IPS-18a (cell line): ENCODE measurements at regions not wholly inside any gene's neighbourhood (a gene's known extent, or its start where the extent isn't known, plus 50 kb on each side); places are given as distances from the start of the nearest gene placed in this dataset.

Experiments
- H3K27ac ChIP-seq: one replicate; pipeline ENCODE4 v1.5.1; 2013; ENCODE audit warnings: low read length
- H3K27me3 ChIP-seq: one replicate; pipeline ENCODE4 v1.6.1; 2013; ENCODE audit warnings: mild to moderate bottlenecking, low read length; ENCODE audit not compliant: control insufficient read depth, insufficient read depth
- H3K36me3 ChIP-seq: one replicate; pipeline ENCODE4 v1.6.1; 2013; ENCODE audit warnings: low read depth, low read length; ENCODE audit not compliant: control insufficient read depth
- H3K4me1 ChIP-seq: one replicate; pipeline ENCODE4 v1.6.1; 2013; ENCODE audit warnings: low read depth, low read length; ENCODE audit not compliant: control insufficient read depth
- H3K4me3 ChIP-seq: one replicate; pipeline ENCODE4 v1.5.1; 2013; ENCODE audit warnings: low read length
- H3K9ac ChIP-seq: one replicate; pipeline ENCODE4 v1.6.1; 2013; ENCODE audit warnings: mild to moderate bottlenecking, low read length, moderate library complexity
- H3K9me3 ChIP-seq: one replicate; pipeline ENCODE4 v1.6.1; 2013; ENCODE audit warnings: low read depth, low read length; ENCODE audit not compliant: control insufficient read depth

DNA sequence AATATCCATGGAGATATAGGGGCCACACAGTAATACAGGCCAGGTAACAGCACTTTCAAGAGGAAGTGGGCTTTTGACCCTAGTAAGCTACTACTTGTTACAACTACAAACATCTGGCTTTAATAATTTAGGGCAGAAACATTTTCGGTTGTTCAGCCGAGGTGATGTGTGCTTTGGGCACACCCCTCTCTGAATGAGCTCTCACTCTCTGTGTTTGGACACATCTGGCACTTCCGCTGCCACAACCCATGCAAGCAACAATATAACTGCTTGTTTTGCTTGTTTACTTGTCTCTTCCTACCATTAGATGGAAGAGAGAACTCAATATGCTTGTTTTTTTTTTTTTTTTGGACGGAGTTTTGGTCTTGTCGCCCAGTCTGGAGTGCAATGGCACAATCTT lies 277.2 kb downstream of the HS3ST1 start:
- H3K36me3 ChIP-seq = no peaks in the 10 kb centered on the region
- H3K9ac ChIP-seq = no peak overlapping the region
- no peak overlapping the region for H3K4me3 ChIP-seq
- H3K27ac ChIP-seq = no peak overlapping the region
- no peaks in the 10 kb centered on the region for H3K9me3 ChIP-seq
- H3K4me1 ChIP-seq = peaks cover 28% of the 10 kb centered on the region
- H3K27me3 ChIP-seq = no peaks in the 10 kb centered on the region

DNA sequence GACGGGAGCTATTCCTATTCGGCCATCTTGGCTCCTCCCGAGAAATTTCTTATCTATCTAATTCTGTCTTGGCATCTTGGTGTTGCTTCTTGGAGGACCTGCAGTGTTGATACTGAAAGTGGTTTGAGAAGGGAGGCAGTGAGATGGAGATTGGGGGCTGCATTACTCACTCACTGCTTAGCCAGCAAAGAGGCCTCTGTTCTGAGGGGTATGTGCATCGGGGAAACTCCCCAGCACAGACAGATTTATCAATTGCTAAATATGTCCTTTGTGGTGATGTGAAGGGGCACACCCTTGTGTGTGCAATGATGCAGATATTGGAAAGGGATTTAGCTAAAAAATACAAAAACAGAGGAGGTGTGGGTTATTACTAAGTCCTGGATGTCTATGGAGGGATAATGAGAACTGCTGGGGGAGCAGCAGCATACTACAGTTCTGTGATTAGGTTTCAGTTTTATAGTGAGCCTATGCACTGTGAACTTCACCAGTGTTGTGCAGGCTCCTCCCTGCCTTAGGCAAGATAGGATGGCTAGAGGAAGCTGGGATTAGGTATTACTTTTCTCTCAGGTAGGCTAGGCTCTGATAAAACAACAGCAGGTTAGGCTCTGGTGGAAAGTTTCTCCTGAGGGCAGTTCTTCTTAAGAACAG lies 279.0 kb downstream of the HS3ST1 start:
- Histone ChIP-seq H3K4me1 (peaks cover 13% of the 10 kb centered on the region), H3K27ac (peak overlapping the region; percentile 30), H3K4me3 (peak overlapping the region; percentile 42), H3K9me3 (no peaks in the 10 kb centered on the region), H3K27me3 (no peaks in the 10 kb centered on the region), H3K36me3 (no peaks in the 10 kb centered on the region), H3K9ac (peak overlapping the region; percentile 50)

DNA sequence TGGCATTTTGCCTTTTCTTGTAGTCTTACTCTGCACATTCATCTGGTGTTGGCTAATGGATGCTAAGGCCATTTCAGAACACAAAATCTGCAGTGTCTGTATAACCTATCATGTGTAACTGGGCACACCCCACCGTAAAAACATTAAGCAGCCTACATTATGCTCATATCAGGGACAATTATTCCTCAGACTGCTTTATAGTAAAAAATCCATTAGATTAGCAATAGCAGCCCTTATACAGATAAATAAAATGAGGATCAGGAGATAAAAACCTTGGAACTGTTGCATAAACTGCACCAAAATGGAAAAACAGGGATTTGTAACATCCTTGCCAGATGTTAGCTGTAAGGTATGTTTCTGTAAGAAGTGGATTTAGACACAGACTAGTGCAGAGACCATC lies 288.8 kb downstream of the HS3ST1 start:
- no peaks in the 10 kb centered on the region for H3K9me3 ChIP-seq
- H3K4me1 ChIP-seq = no peaks in the 10 kb centered on the region
- no peak overlapping the region for H3K4me3 ChIP-seq
- no peaks in the 10 kb centered on the region for H3K27me3 ChIP-seq
- no peak overlapping the region for H3K27ac ChIP-seq
- no peak overlapping the region for H3K9ac ChIP-seq
- no peaks in the 10 kb centered on the region for H3K36me3 ChIP-seq

DNA sequence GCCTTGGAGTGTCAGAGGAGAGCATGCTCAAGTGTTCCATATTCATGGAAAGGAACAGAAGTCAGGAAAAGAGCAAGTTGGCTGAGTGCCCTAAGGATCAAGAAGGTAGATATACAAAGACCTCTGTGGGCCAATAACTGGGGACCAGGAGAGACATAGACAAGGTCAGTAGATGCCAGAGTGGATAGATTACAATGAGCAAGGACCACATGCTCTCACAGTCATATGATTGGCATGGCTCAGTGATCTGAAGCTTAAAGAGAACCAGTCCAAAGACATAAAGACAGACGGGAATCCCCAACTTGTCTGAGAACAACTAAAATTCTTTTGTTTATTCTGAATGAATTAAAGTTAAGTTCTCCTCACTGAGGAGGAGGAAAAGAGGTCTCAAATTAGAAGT lies 289.7 kb downstream of the HS3ST1 start:
- no peaks in the 10 kb centered on the region for H3K27me3 ChIP-seq
- H3K36me3 ChIP-seq = no peaks in the 10 kb centered on the region
- H3K4me1 ChIP-seq = no peaks in the 10 kb centered on the region
- no peak overlapping the region for H3K27ac ChIP-seq
- no peaks in the 10 kb centered on the region for H3K9me3 ChIP-seq
- H3K4me3 ChIP-seq = no peak overlapping the region
- H3K9ac ChIP-seq = no peak overlapping the region

DNA sequence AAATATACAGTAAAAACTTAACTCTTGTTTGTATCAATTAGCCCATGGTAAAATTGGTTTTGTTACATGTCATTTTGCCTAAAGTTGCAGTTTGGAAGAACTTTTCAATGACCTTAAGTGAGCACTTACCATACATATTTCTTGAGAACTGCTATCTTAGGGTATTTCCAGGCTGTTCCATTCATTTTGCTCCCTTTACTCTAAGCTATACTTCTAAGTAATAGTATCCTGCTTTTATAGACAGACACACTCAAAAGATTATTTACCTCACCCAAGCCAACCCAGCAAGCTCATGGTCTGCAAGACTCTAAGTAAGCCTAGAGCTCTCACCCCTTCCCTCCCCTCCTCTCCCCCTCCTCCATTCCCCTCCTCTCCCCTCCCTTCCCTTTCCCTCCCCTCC lies 294.0 kb downstream of the HS3ST1 start:
- Histone ChIP-seq H3K27ac (no peak overlapping the region), H3K27me3 (no peaks in the 10 kb centered on the region), H3K9me3 (no peaks in the 10 kb centered on the region), H3K9ac (no peak overlapping the region), H3K36me3 (no peaks in the 10 kb centered on the region), H3K4me1 (no peaks in the 10 kb centered on the region), H3K4me3 (no peak overlapping the region)

DNA sequence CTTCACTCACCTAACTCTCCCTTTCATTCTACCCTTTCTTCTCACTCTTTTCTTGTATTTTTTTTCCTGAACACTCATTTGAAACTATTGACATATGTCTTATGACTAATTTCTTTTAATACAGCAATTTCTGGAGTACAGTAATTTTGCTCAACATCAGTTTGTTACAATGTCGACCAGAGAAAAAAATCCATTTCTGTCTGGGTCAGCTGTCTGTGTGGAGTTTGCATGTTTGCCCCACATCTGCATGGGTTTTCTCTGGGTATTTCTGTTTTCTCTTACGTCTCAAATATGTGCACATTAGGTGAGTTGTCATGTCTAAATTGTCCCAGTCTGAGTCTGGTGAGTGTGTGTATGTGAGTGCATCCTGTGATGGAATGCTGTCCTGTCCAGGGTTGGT lies 294.8 kb downstream of the HS3ST1 start:
- Histone ChIP-seq H3K27ac (no peak overlapping the region), H3K4me1 (no peaks in the 10 kb centered on the region), H3K27me3 (no peaks in the 10 kb centered on the region), H3K9me3 (no peaks in the 10 kb centered on the region), H3K9ac (no peak overlapping the region), H3K4me3 (no peak overlapping the region), H3K36me3 (no peaks in the 10 kb centered on the region)

DNA sequence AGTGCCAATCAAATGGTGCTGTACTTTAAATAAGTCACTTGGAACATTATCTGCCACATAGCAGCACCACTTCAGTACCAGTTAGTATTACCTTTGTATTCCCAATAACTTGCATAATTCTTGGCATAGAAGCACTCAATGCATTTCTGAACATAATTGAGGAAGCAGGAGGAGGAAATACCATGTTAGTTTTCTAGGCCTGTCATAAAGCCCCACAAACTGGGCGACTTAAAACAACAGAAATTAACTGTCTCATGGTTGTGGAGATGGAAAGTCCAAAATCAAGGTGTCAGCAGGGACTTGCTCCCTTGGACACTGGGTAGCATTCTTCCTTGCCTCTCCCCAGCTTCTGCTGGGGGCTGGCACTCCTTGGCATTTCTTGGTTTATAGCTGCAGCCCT lies 296.2 kb downstream of the HS3ST1 start:
- no peak overlapping the region for H3K4me3 ChIP-seq
- no peaks in the 10 kb centered on the region for H3K9me3 ChIP-seq
- no peak overlapping the region for H3K27ac ChIP-seq
- no peaks in the 10 kb centered on the region for H3K4me1 ChIP-seq
- H3K27me3 ChIP-seq = no peaks in the 10 kb centered on the region
- no peaks in the 10 kb centered on the region for H3K36me3 ChIP-seq
- H3K9ac ChIP-seq = no peak overlapping the region

DNA sequence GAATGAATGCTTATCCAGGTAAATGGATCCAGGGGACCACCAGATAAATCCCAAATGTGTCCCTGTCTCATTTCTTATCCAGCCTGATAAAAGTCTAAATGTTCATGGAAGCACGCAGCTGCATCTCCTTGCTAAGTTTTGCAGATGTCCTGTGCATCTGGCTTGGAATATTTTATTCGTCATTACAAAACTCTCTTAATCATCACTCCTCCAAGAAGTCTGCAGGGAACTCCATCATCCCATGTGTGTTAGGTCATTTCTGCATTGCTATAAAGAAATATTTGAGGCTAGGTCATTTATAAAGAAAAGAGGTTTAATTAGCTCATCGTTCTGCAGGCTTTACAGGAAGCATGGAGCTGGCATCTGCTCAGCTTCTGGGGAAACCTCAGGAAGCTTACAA lies 297.2 kb downstream of the HS3ST1 start:
- Histone ChIP-seq H3K27ac (no peak overlapping the region), H3K9me3 (no peaks in the 10 kb centered on the region), H3K36me3 (no peaks in the 10 kb centered on the region), H3K27me3 (no peaks in the 10 kb centered on the region), H3K4me1 (no peaks in the 10 kb centered on the region), H3K4me3 (no peak overlapping the region), H3K9ac (no peak overlapping the region)

DNA sequence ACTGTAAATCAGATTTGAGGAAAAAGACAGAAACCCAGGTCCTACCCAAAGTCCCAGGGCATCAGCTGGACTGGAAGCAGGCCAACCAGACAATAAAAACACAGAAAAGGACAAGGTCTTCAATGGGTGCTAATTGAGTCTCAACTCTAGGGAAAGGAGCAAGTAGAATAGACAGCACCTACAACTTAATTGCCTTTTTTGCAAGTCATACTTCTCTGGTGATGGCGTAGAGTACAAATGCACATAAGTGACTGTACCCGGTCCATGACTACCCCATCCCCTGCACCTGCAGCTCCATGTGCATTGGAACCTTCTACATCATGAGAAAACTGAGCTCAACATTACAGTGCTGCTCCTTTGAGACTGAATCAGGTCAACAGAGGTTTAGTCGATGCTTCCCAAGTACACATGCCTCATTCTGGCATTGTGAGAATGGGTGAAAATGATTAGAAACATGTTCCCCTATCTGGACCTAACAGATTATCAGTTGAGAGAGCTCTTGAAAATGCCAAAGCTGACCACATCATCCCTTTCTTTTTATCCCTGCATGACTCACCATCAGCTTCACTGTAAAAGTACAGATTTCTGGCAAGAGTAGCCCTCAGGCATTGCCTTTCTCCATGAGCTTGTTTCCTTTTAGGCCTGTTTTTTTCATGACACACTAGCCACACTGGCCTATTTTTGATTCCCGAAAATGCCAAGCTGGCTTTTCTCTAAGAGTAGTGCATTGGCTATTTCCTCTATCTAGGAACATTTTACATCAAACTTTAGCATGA lies 298.3 kb downstream of the HS3ST1 start:
- no peaks in the 10 kb centered on the region for H3K4me1 ChIP-seq
- H3K9ac ChIP-seq = no peak overlapping the region
- H3K27me3 ChIP-seq = no peaks in the 10 kb centered on the region
- no peaks in the 10 kb centered on the region for H3K36me3 ChIP-seq
- no peak overlapping the region for H3K27ac ChIP-seq
- H3K4me3 ChIP-seq = no peak overlapping the region
- H3K9me3 ChIP-seq = no peaks in the 10 kb centered on the region

DNA sequence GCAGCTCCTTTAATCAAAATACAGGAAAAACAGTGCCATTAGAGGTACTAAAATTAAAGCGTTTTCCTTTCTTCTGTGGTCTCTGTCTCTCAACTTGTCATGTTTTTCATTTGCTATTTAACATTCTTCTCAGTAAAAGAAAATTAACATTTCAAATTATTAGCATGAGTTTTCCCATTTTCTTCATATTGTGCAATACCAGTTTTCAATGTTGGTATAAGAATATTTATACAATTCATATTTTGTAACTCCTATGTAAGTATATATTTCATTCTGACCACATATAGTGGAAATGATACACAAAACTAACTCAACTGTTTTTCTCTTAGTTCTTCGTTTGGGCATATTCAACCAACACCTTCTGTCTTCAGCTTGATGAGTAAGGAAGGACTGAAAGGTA lies 308.3 kb downstream of the HS3ST1 start:
- Histone ChIP-seq H3K4me1 (no peaks in the 10 kb centered on the region), H3K4me3 (no peak overlapping the region), H3K9ac (no peak overlapping the region), H3K36me3 (no peaks in the 10 kb centered on the region), H3K27me3 (no peaks in the 10 kb centered on the region), H3K9me3 (no peaks in the 10 kb centered on the region), H3K27ac (no peak overlapping the region)

DNA sequence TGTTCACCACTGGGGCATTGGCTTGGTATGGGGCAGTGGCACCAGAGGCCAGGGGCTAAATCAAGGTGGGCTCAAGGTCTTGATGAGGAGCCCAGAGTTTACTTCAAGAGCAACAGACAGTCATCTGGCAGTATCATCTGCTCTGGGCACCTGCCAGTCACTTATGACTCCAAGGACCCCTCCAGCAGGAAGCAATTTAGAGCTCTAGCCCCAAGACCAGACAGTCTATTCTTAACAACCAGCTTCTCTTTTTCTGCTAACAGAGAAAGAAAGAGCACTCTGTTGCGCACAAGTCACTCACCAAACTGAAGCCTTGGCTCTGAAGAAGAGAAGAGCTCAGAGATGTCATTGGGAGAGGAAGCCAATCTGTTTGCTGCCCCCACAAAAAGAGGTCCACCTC lies 309.2 kb downstream of the HS3ST1 start:
- no peaks in the 10 kb centered on the region for H3K36me3 ChIP-seq
- H3K4me1 ChIP-seq = no peaks in the 10 kb centered on the region
- no peak overlapping the region for H3K4me3 ChIP-seq
- H3K27me3 ChIP-seq = no peaks in the 10 kb centered on the region
- no peaks in the 10 kb centered on the region for H3K9me3 ChIP-seq
- no peak overlapping the region for H3K27ac ChIP-seq
- no peak overlapping the region for H3K9ac ChIP-seq

DNA sequence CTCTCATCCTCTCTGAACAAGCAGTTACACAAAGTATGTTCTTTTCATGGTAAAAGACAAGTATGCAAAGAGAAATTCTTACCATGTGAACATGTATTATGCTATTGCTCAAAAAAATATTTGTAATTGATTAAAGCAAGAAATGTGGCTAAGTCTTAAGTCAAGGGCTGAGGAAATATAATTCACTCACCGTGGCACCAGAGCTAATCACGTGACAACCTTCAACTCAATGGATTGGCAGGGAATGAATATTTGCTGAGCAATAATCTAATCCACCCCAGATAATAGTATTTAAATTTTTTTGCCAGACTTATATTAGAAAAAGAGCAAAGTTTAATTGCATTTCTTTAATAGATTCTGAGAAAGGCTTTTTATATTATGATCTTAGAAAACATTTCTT lies 310.2 kb downstream of the HS3ST1 start:
- Histone ChIP-seq H3K9ac (no peak overlapping the region), H3K27ac (no peak overlapping the region), H3K4me1 (no peaks in the 10 kb centered on the region), H3K27me3 (no peaks in the 10 kb centered on the region), H3K4me3 (no peak overlapping the region), H3K9me3 (no peaks in the 10 kb centered on the region), H3K36me3 (no peaks in the 10 kb centered on the region)
